ENCODE measurements at regions not wholly inside any gene's neighbourhood (a gene's known extent, or its start where the extent isn't known, plus 50 kb on each side); places are given as distances from the start of the nearest gene placed in this dataset.
"Not testable (repeated sequence)": the region's sequence is repeated elsewhere in the genome, so short reads cannot be mapped to it uniquely, and the experiment has no call there.

- Histone ChIP-seq H3K27me3 (replicated peaks) (no peaks in the 10 kb centered on the region), H3K4me3 (ENCODE audit: low read depth, low read length) (no peak overlapping the region), H3K36me3 (replicated peaks) (no peaks in the 10 kb centered on the region), H3K27ac (no peak overlapping the region)
- in situ Hi-C loops (cut with HindIII; ENCODE audit: low pct_ligation_motif_present, low sequenced_read_pairs): no loop called here
- TF ChIP-seq CTCF (IDR thresholded peaks at IDR 0.05; ENCODE audit: low read depth, low read length, missing control alignments): no peak
- no peak for DNase-seq
Observed at GRCh38 chrX:41019041-41019392, 66.2 kb upstream of the USP9X start.

GRCh38 chrX:41022566-41022965 is 62.7 kb upstream of the USP9X start:
- no peaks in the 10 kb centered on the region for H3K36me3 ChIP-seq (replicated peaks)
- H3K4me3 ChIP-seq (ENCODE audit: low read depth, low read length): no peak overlapping the region
- H3K27me3 ChIP-seq (replicated peaks): no peaks in the 10 kb centered on the region
- no peak for TF ChIP-seq CTCF (IDR thresholded peaks at IDR 0.05; ENCODE audit: low read depth, low read length, missing control alignments)
- in situ Hi-C loops (cut with HindIII; ENCODE audit: low pct_ligation_motif_present, low sequenced_read_pairs): no loop called here
- no peak overlapping the region for H3K27ac ChIP-seq
- DNase-seq: no peak

- no peak for TF ChIP-seq CTCF (IDR thresholded peaks at IDR 0.05; ENCODE audit: low read depth, low read length, missing control alignments)
- Histone ChIP-seq H3K27me3 (replicated peaks) (no peaks in the 10 kb centered on the region), H3K36me3 (replicated peaks) (no peaks in the 10 kb centered on the region), H3K4me3 (ENCODE audit: low read depth, low read length) (no peak overlapping the region), H3K27ac (no peak overlapping the region)
- DNase-seq: no peak
- in situ Hi-C loops (cut with HindIII; ENCODE audit: low pct_ligation_motif_present, low sequenced_read_pairs): no loop called here
Observed at GRCh38 chrX:41023098-41023497, 62.1 kb upstream of the USP9X start.

- H3K27ac ChIP-seq; DNase-seq; H3K27me3 ChIP-seq (replicated peaks); H3K36me3 ChIP-seq (replicated peaks); H3K4me3 ChIP-seq (ENCODE audit: low read depth, low read length); in situ Hi-C loops (cut with HindIII; ENCODE audit: low pct_ligation_motif_present, low sequenced_read_pairs): not testable (repeated sequence)
Observed at GRCh38 chrX:41024335-41024734, 60.9 kb upstream of the USP9X start.

- H3K36me3 ChIP-seq (replicated peaks): no peaks in the 10 kb centered on the region
- no peak overlapping the region for H3K4me3 ChIP-seq (ENCODE audit: low read depth, low read length)
- no peak for TF ChIP-seq CTCF (IDR thresholded peaks at IDR 0.05; ENCODE audit: low read depth, low read length, missing control alignments)
- no peaks in the 10 kb centered on the region for H3K27me3 ChIP-seq (replicated peaks)
- H3K27ac ChIP-seq: no peak overlapping the region
- no peak for DNase-seq
- in situ Hi-C loops (cut with HindIII; ENCODE audit: low pct_ligation_motif_present, low sequenced_read_pairs): no loop called here
Observed at GRCh38 chrX:41024755-41025154, 60.5 kb upstream of the USP9X start.

- no peak for DNase-seq
- H3K36me3 ChIP-seq (replicated peaks): no peaks in the 10 kb centered on the region
- TF ChIP-seq CTCF (IDR thresholded peaks at IDR 0.05; ENCODE audit: low read depth, low read length, missing control alignments): no peak
- in situ Hi-C loops (cut with HindIII; ENCODE audit: low pct_ligation_motif_present, low sequenced_read_pairs): no loop called here
- H3K27ac ChIP-seq: peak overlapping the region; percentile 37
- H3K27me3 ChIP-seq (replicated peaks): no peaks in the 10 kb centered on the region
- H3K4me3 ChIP-seq (ENCODE audit: low read depth, low read length): no peak overlapping the region
Observed at GRCh38 chrX:41025926-41026701, 59.1 kb upstream of the USP9X start.
